ENCODE measurements at regions not wholly inside any gene's neighbourhood (a gene's known extent, or its start where the extent isn't known, plus 50 kb on each side); places are given as distances from the start of the nearest gene placed in this dataset.

DNA sequence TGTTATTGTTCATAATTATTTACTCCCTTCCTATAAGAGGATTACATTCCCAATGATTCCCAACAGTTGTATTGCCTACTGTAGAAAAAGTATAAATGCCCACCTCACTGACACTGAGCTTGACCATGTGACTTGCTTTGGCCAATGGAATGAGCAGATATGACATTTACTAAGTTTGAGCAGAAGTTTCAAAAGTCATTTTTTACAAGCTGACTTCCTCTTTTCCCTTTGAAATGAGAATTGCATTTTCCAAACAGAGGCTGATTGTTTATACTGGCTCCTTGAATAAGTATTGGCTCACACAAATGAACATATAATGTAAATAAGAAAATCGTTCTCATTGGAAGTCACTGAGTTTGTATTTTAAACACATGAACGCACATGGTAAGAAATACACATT lies 116.4 kb upstream of the LRFN5 start:
- no peak for TF ChIP-seq FOXM1 (IDR thresholded peaks at IDR 0.05; ENCODE audit: low read depth)
- no peak for TF ChIP-seq EP300 (IDR thresholded peaks at IDR 0.05; ENCODE audit: borderline replicate concordance in 1 of 2, low read depth in 1 of 2, low read length in 1 of 2)
- no peak for TF ChIP-seq GATA2 (CRISPR knock-in tag; IDR thresholded peaks at IDR 0.05)
- TF ChIP-seq TEAD4 (IDR thresholded peaks at IDR 0.05; ENCODE audit: borderline replicate concordance, insufficient read depth) = no peak
- TF ChIP-seq, protein P1, sequence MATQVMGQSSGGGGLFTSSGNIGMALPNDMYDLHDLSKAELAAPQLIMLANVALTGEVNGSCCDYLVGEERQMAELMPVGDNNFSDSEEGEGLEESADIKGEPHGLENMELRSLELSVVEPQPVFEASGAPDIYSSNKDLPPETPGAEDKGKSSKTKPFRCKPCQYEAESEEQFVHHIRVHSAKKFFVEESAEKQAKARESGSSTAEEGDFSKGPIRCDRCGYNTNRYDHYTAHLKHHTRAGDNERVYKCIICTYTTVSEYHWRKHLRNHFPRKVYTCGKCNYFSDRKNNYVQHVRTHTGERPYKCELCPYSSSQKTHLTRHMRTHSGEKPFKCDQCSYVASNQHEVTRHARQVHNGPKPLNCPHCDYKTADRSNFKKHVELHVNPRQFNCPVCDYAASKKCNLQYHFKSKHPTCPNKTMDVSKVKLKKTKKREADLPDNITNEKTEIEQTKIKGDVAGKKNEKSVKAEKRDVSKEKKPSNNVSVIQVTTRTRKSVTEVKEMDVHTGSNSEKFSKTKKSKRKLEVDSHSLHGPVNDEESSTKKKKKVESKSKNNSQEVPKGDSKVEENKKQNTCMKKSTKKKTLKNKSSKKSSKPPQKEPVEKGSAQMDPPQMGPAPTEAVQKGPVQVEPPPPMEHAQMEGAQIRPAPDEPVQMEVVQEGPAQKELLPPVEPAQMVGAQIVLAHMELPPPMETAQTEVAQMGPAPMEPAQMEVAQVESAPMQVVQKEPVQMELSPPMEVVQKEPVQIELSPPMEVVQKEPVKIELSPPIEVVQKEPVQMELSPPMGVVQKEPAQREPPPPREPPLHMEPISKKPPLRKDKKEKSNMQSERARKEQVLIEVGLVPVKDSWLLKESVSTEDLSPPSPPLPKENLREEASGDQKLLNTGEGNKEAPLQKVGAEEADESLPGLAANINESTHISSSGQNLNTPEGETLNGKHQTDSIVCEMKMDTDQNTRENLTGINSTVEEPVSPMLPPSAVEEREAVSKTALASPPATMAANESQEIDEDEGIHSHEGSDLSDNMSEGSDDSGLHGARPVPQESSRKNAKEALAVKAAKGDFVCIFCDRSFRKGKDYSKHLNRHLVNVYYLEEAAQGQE (IDR thresholded peaks at IDR 0.05; ENCODE audit: low read depth, low read length) = no peak
- TF ChIP-seq, protein P2, sequence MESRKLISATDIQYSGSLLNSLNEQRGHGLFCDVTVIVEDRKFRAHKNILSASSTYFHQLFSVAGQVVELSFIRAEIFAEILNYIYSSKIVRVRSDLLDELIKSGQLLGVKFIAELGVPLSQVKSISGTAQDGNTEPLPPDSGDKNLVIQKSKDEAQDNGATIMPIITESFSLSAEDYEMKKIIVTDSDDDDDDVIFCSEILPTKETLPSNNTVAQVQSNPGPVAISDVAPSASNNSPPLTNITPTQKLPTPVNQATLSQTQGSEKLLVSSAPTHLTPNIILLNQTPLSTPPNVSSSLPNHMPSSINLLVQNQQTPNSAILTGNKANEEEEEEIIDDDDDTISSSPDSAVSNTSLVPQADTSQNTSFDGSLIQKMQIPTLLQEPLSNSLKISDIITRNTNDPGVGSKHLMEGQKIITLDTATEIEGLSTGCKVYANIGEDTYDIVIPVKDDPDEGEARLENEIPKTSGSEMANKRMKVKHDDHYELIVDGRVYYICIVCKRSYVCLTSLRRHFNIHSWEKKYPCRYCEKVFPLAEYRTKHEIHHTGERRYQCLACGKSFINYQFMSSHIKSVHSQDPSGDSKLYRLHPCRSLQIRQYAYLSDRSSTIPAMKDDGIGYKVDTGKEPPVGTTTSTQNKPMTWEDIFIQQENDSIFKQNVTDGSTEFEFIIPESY (IDR thresholded peaks at IDR 0.05; ENCODE audit: borderline replicate concordance, low read depth) = no peak
